LNCaP clone FGC (cell line): ENCODE measurements at regions not wholly inside any gene's neighbourhood (a gene's known extent, or its start where the extent isn't known, plus 50 kb on each side); places are given as distances from the start of the nearest gene placed in this dataset.

ENCODE experiments used
- DNase-seq: peaks from one replicate; pipeline ENCODE4 v3.0.0-alpha.2; 2011; ENCODE audit warnings: low read depth
- H3K4me3 ChIP-seq: 2 replicates; pipeline ENCODE4 v1.5.1; 2011; ENCODE audit warnings: mild to moderate bottlenecking, low read depth, low read length, control low read depth
- TF ChIP-seq, protein P1 (sequence below): IDR thresholded peaks from 2 replicates; pipeline ENCODE4 v1.5.1; 2012; ENCODE audit warnings: mild to moderate bottlenecking; ENCODE audit not compliant: control insufficient read depth, insufficient read depth; ENCODE audit errors: extremely low read depth

DNA sequence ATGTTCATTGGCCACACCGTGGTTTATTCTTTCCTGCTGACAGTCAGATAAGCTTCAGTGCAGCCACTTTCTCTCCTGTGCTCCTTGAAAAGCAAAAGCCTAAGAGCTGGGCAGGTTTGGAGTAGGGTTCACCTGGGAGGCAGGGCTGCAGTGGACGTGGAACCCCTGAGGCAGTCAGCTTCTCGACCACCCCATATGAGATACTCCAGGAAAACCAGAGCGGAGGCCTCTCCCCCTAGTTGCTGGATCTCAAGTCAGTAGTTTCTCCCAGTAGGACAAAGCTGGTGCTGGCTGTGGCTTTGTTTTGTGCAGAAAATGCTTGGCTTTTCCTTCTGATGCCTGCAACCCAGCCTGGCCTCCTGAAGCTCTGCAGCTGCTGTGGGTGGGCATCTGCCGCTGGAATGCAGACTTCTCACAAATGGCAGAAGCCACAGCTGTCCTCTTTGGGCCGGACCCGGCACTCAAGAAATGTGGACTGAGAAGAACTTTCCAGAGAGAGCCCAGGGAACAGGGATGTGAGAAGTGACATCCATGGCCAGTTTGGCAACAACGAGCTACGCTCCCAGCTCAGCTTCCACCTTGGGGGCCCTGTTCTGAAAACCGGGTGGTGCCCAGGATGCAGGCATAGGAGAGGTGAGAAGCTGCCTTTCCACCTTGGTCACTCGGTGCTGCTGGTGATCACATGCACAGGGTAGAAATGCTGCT lies 276.6 kb upstream of the TCERG1L start:
- no peak overlapping the region for H3K4me3 ChIP-seq
- DNase-seq, result no peak
- TF ChIP-seq, protein P1, sequence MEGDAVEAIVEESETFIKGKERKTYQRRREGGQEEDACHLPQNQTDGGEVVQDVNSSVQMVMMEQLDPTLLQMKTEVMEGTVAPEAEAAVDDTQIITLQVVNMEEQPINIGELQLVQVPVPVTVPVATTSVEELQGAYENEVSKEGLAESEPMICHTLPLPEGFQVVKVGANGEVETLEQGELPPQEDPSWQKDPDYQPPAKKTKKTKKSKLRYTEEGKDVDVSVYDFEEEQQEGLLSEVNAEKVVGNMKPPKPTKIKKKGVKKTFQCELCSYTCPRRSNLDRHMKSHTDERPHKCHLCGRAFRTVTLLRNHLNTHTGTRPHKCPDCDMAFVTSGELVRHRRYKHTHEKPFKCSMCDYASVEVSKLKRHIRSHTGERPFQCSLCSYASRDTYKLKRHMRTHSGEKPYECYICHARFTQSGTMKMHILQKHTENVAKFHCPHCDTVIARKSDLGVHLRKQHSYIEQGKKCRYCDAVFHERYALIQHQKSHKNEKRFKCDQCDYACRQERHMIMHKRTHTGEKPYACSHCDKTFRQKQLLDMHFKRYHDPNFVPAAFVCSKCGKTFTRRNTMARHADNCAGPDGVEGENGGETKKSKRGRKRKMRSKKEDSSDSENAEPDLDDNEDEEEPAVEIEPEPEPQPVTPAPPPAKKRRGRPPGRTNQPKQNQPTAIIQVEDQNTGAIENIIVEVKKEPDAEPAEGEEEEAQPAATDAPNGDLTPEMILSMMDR, result no peak

DNA sequence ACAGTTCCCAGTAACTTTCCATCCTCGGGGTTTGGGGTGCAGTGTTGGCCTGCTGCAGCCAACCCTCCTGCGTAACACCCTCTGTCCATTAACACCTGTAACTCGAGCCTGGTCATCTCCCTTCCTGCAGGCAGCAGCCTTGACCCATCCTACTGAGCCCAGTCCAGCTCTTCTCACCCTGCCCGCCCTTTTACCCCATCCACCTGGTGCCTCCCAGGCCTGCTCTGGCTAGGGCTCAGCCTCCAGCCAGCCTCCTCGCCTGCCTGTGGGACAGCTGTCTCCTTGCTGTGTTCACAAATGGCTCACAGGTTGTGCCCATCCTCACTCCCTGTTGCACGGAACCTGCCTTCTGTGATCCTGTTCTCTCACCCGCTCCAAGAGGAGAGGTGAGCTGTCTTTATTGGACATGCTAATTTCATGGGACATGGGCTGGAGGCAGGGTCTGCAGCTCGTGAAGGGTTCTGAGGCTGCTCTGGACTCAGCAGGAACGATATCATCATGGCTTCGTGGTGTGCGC lies 277.2 kb upstream of the TCERG1L start:
- DNase-seq, result no peak
- no peak overlapping the region for H3K4me3 ChIP-seq
- TF ChIP-seq, protein P1, result no peak

DNA sequence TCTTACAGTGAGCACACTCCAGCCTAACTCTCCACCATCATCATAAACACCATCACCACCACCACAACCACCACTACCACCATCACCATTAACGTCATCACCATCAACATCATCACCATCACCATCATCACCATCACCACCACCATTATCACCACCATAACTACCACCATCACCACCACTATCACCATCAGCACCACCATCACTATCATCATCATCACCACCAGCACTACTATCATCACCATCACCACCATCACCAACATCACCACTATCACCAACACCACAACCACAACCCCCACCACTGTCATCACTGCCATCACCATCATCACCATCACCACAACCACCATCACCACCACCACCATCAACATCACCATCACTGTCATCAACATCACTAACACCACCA lies 279.0 kb upstream of the TCERG1L start:
- TF ChIP-seq, protein P1, result no peak
- H3K4me3 ChIP-seq, result no peak overlapping the region
- no peak for DNase-seq

DNA sequence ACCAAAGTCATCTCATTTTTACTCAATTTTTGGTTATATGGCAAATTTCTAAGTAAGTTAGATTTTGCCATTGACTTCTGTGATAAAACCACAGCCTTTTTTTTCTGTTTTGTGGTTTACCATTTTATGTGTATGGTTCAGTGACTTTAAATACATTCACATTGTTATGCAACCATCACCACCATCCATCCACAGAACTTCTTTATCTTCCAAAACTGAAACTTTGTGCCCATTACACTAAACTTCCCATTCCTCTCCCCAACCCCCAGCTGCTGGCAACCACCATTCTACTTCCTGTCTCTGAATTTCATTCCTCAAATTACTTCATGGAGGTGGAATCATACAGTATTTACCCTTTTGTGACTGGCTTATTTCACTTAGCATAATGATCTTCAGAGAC lies 280.4 kb upstream of the TCERG1L start:
- no peak for DNase-seq
- TF ChIP-seq, protein P1, result no peak
- H3K4me3 ChIP-seq, result no peak overlapping the region

DNA sequence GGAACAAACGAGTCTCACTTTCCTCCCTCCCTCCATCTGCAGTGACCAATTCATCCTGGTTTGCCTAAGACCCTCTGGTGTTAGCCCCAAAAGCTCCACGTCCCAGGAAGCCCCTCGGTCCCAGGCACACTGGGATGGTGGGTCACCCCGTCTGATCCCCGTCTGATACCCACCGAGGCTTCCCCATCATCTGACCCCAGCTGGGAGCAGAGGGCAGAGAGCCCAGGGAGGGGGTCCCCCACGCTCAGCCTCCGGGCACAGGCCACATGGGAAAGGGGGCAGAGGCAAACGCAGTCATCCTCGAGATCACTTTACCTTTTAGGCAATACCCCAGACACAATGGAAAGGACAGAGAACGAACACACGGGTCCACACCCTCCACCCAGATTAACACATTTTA lies 291.6 kb upstream of the PPP2R2D start:
- no peak for DNase-seq
- TF ChIP-seq, protein P1, result no peak
- H3K4me3 ChIP-seq, result no peak overlapping the region

DNA sequence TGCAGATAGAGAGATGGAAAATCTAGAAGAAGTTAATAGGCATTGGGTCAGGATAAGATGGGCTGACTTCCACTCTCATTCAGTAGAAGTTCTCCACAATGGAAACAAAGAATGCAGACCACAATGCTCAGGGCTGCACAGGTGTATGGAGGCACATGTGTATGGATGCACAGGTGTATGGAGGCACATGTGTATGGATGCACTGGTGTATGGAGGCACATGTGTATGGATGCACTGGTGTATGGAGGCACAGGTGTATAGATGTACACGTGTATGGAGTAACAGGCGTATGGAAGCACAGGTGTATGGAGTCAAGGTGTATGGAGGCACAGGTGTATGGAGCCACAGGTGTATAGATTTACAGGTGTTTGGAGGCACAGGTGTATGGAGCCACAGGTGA lies 285.7 kb upstream of the PPP2R2D start:
- DNase-seq, result no peak

DNA sequence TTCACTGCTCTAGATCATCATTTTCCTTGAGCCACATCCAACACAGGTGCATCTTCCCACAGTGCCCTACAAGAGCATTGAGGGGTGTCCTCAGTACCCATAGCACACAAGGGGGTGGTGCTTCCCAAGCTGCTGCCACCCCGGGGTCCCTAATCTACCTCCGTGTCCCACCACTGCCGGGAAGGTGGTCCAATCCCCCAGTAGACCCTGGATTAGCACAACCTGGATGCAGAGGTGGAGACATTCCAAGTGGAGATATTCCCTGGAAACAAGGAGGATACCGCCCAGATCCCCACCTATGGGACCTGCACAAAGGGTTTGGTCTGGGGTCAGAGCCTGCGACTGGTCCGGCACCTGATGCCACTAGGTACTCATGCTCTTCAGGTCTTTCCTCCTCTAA lies 284.8 kb upstream of the PPP2R2D start:
- TF ChIP-seq, protein P1, result no peak
- no peak overlapping the region for H3K4me3 ChIP-seq
- DNase-seq, result no peak

More for the DNA sequence above, 285.7 kb upstream of the PPP2R2D start:
- no peak overlapping the region for H3K4me3 ChIP-seq
- TF ChIP-seq, protein P1, result no peak
